GM23338 (cell line): ENCODE measurements at regions not wholly inside any gene's neighbourhood (a gene's known extent, or its start where the extent isn't known, plus 50 kb on each side); places are given as distances from the start of the nearest gene placed in this dataset.

Source experiments
- ATAC-seq: fragments of 200-7000 bp; cut with Tn5 transposase; 3 replicates; pipeline ENCODE4 v1.9.1; 2020
- DNase-seq: peaks from one replicate; pipeline ENCODE4 v3.0.0-alpha.2; 2015; ENCODE audit warnings: low spot score
- H2AFZ ChIP-seq: fragments of 200-600 bp; sonication (generic); 2 replicates; pipeline ENCODE4 v1.8.0; 2016; ENCODE audit warnings: antibody characterized with exemption, mild to moderate bottlenecking, moderate library complexity
- H3F3A ChIP-seq: fragments of 200-600 bp; sonication (generic); replicated peaks from 2 replicates; pipeline ENCODE4 v1.8.0; 2017; ENCODE audit warnings: antibody characterized with exemption, mixed run types, low read depth
- H3K27ac ChIP-seq: fragments of 200-600 bp; sonication (generic); 2 replicates; pipeline ENCODE4 v1.6.1; 2016; ENCODE audit warnings: low read depth
- H3K27me3 ChIP-seq: fragments of 200-600 bp; sonication (generic); 2 replicates; pipeline ENCODE4 v1.8.0; 2016; ENCODE audit warnings: mild to moderate bottlenecking, mixed run types, moderate library complexity; ENCODE audit not compliant: insufficient read depth
- H3K36me3 ChIP-seq: fragments of 200-600 bp; sonication (generic); 2 replicates; pipeline ENCODE4 v1.8.0; 2016; ENCODE audit warnings: mild to moderate bottlenecking; ENCODE audit not compliant: insufficient read depth
- H3K4me1 ChIP-seq: fragments of 200-600 bp; sonication (generic); 2 replicates; pipeline ENCODE4 v1.8.0; 2016; ENCODE audit warnings: mild to moderate bottlenecking, moderate library complexity; ENCODE audit not compliant: insufficient read depth
- H3K4me2 ChIP-seq: fragments of 200-600 bp; sonication (generic); 2 replicates; pipeline ENCODE4 v1.7.1; 2017; ENCODE audit warnings: mixed run types
- H3K4me3 ChIP-seq: fragments of 200-600 bp; sonication (generic); 2 replicates; pipeline ENCODE4 v1.6.1; 2016; ENCODE audit warnings: mixed run types
- H3K79me2 ChIP-seq: fragments of 200-600 bp; sonication (generic); replicated peaks from 2 replicates; pipeline ENCODE4 v1.8.0; 2017; ENCODE audit warnings: mild to moderate bottlenecking; ENCODE audit not compliant: insufficient read depth
- H3K9me2 ChIP-seq: fragments of 200-600 bp; sonication (generic); 2 replicates; pipeline ENCODE4 v1.8.0; 2017; ENCODE audit not compliant: insufficient read depth
- H4K20me1 ChIP-seq: fragments of 200-600 bp; sonication (generic); replicated peaks from 2 replicates; pipeline ENCODE4 v1.8.0; 2017; ENCODE audit warnings: mild to moderate bottlenecking; ENCODE audit not compliant: insufficient read depth
- H3K27ac Mint-ChIP-seq: 2 replicates; pipeline ENCODE4 v1.8.0; 2020; ENCODE audit warnings: inconsistent platforms, mild to moderate bottlenecking, moderate library complexity, mixed read lengths
- H3K27me3 Mint-ChIP-seq: 3 replicates; pipeline ENCODE4 v1.8.0; 2022; ENCODE audit warnings: low read depth, mild to moderate bottlenecking, moderate library complexity, mixed read lengths, inconsistent platforms; ENCODE audit not compliant: insufficient read depth, poor library complexity
- H3K36me3 Mint-ChIP-seq: 3 replicates; pipeline ENCODE4 v1.8.0; 2021; ENCODE audit warnings: low read depth, mild to moderate bottlenecking, inconsistent platforms, moderate library complexity, mixed read lengths
- H3K4me1 Mint-ChIP-seq: 3 replicates; pipeline ENCODE4 v1.8.0; 2020; ENCODE audit warnings: mild to moderate bottlenecking, inconsistent platforms, mixed read lengths
- H3K4me3 Mint-ChIP-seq: 3 replicates; pipeline ENCODE4 v1.8.0; 2021; ENCODE audit warnings: moderate library complexity, mild to moderate bottlenecking, inconsistent platforms, mixed read lengths
- H3K9me3 Mint-ChIP-seq: 3 replicates; pipeline ENCODE4 v1.8.0; 2020; ENCODE audit warnings: moderate library complexity, mild to moderate bottlenecking, inconsistent platforms, mixed read lengths
- CREB1 ChIP-seq: fragments of 250-450 bp; sonication (Bioruptor Pico); IDR thresholded peaks from 2 replicates; pipeline ENCODE4 v1.5.0; 2020; ENCODE audit warnings: low read depth, mild to moderate bottlenecking, moderate library complexity
- CTCF ChIP-seq, 2 experiments: fragments of 200-600 bp in 1 of 2; sonication (generic) in 1 of 2; conservative IDR thresholded peaks; 2 replicates each; pipeline versions ENCODE4 v1.5.1 to v1.6.1; 2016 to 2017; ENCODE audit warnings: antibody characterized with exemption in 2 of 2, low read depth in 2 of 2, mild to moderate bottlenecking in 2 of 2, moderate library complexity in 1 of 2
- ETS1 ChIP-seq: IDR thresholded peaks from 2 replicates; pipeline ENCODE4 v1.6.1; 2016; ENCODE audit warnings: antibody characterized with exemption
- EZH2 ChIP-seq: fragments of 200-600 bp; sonication (generic); IDR thresholded peaks from one replicate; pipeline ENCODE4 v1.8.0; 2017; ENCODE audit warnings: antibody characterized with exemption, mild to moderate bottlenecking, low read depth; ENCODE audit not compliant: unreplicated experiment
- EZH2phosphoT487 ChIP-seq: fragments of 200-600 bp; sonication (generic); IDR thresholded peaks from one replicate; pipeline ENCODE4 v1.8.1; 2018; ENCODE audit warnings: antibody characterized with exemption; ENCODE audit not compliant: unreplicated experiment
- JUNB ChIP-seq: IDR thresholded peaks from one replicate; pipeline ENCODE4 v1.6.1; 2016; ENCODE audit warnings: antibody characterized with exemption; ENCODE audit not compliant: unreplicated experiment
- NANOG ChIP-seq: IDR thresholded peaks from 2 replicates; pipeline ENCODE4 v1.6.1; 2016; ENCODE audit warnings: antibody characterized with exemption, borderline replicate concordance
- POLR2AphosphoS5 ChIP-seq: IDR thresholded peaks from 2 replicates; pipeline ENCODE4 v1.6.1; 2016; ENCODE audit warnings: antibody characterized with exemption, low read depth
- REST ChIP-seq: IDR thresholded peaks from one replicate; pipeline ENCODE4 v1.6.1; 2018; ENCODE audit warnings: antibody characterized with exemption; ENCODE audit not compliant: unreplicated experiment
- STAT1 ChIP-seq: IDR thresholded peaks from one replicate; pipeline ENCODE4 v1.6.1; 2016; ENCODE audit warnings: antibody characterized with exemption; ENCODE audit not compliant: unreplicated experiment
- ZNF114 ChIP-seq: fragments of 250-450 bp; sonication (Bioruptor Pico); IDR thresholded peaks from 2 replicates; pipeline ENCODE4 v1.5.0; 2020; ENCODE audit warnings: mild to moderate bottlenecking, moderate library complexity
- ZNF331 ChIP-seq: fragments of 250-450 bp; sonication (Bioruptor Pico); IDR thresholded peaks from 2 replicates; pipeline ENCODE4 v1.5.0; 2020; ENCODE audit warnings: low read depth, mild to moderate bottlenecking, moderate library complexity
- ZNF462 ChIP-seq: fragments of 250-450 bp; sonication (Bioruptor Pico); IDR thresholded peaks from 2 replicates; pipeline ENCODE4 v1.5.0; 2020; ENCODE audit warnings: mild to moderate bottlenecking, moderate library complexity

- Histone ChIP-seq H3K79me2 (no peaks in the 10 kb centered on the region), H3F3A (no peaks in the 10 kb centered on the region), H3K4me3 (no peak overlapping the region), H3K4me1 (no peaks in the 10 kb centered on the region), H3K27ac (no peak overlapping the region), H2AFZ (no peak overlapping the region), H3K4me2 (no peak overlapping the region), H3K36me3 (no peaks in the 10 kb centered on the region), H4K20me1 (no peaks in the 10 kb centered on the region), H3K9me2 (no peaks in the 10 kb centered on the region; the same call in 1 of the 2 replicates), H3K27me3 (no peaks in the 10 kb centered on the region)
- H3K27ac Mint-ChIP-seq, result no peak overlapping the region
- H3K36me3 Mint-ChIP-seq, result 0 out of 3 replicates have a peak, but pooled peaks cover 3% of the 10 kb centered on the region
- no peaks in the 10 kb centered on the region for H3K4me1 Mint-ChIP-seq
- no peaks in the 10 kb centered on the region for H3K27me3 Mint-ChIP-seq
- DNase-seq (no peak), ATAC-seq (no peak)
- peaks cover 3% of the 10 kb centered on the region for H3K9me3 Mint-ChIP-seq
- TF ChIP-seq CTCF (conservative IDR thresholded peaks at IDR 0.05; ENCODE audit: low read depth in 2 of 2) (no peak), STAT1 (no peak), EZH2phosphoT487 (no peak), EZH2 (no peak), CREB1 (CRISPR knock-in tag) (no peak), ETS1 (no peak), ZNF331 (no peak), NANOG (no peak), REST (no peak), ZNF114 (CRISPR knock-in tag) (no peak), ZNF462 (no peak), POLR2AphosphoS5 (no peak), JUNB (no peak)
- no peak overlapping the region for H3K4me3 Mint-ChIP-seq
Measured at GRCh38 chr12:24724814-24725213, 224.1 kb downstream of the BCAT1 start.
